Esophagus squamous epithelium (tissue), 4 donors: ENCODE measurements at regions not wholly inside any gene's neighbourhood (a gene's known extent, or its start where the extent isn't known, plus 50 kb on each side); places are given as distances from the start of the nearest gene placed in this dataset.

Source experiments
- POLR2A ChIP-seq, 4 donors: fragments of 450-650 bp; IDR thresholded peaks; one replicate each; pipeline ENCODE4 v1.6.1; 2017; ENCODE audit warnings: antibody characterized with exemption in 4 of 4, mild to moderate bottlenecking in 4 of 4, moderate library complexity in 3 of 4
- TF ChIP-seq, protein P1 (sequence below), 6 experiments: fragments of 450-650 bp in 4 of 6; fragments of 200-600 bp in 2 of 6; sonication (generic) in 2 of 6; IDR thresholded peaks; one replicate each; pipeline ENCODE4 v1.5.1; 2016 to 2019; ENCODE audit warnings: antibody characterized with exemption in 6 of 6, mild to moderate bottlenecking in 4 of 6, moderate library complexity in 4 of 6

- TF ChIP-seq, protein P1, sequence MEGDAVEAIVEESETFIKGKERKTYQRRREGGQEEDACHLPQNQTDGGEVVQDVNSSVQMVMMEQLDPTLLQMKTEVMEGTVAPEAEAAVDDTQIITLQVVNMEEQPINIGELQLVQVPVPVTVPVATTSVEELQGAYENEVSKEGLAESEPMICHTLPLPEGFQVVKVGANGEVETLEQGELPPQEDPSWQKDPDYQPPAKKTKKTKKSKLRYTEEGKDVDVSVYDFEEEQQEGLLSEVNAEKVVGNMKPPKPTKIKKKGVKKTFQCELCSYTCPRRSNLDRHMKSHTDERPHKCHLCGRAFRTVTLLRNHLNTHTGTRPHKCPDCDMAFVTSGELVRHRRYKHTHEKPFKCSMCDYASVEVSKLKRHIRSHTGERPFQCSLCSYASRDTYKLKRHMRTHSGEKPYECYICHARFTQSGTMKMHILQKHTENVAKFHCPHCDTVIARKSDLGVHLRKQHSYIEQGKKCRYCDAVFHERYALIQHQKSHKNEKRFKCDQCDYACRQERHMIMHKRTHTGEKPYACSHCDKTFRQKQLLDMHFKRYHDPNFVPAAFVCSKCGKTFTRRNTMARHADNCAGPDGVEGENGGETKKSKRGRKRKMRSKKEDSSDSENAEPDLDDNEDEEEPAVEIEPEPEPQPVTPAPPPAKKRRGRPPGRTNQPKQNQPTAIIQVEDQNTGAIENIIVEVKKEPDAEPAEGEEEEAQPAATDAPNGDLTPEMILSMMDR (IDR thresholded peaks at IDR 0.05), result no peak
- no peak for TF ChIP-seq POLR2A (IDR thresholded peaks at IDR 0.05)
These were observed 1461.9 kb downstream of the UQCRFS1 start for GRCh38 chr19:27751044-27751391.
